ENCODE measurements at regions not wholly inside any gene's neighbourhood (a gene's known extent, or its start where the extent isn't known, plus 50 kb on each side); places are given as distances from the start of the nearest gene placed in this dataset.

DNA sequence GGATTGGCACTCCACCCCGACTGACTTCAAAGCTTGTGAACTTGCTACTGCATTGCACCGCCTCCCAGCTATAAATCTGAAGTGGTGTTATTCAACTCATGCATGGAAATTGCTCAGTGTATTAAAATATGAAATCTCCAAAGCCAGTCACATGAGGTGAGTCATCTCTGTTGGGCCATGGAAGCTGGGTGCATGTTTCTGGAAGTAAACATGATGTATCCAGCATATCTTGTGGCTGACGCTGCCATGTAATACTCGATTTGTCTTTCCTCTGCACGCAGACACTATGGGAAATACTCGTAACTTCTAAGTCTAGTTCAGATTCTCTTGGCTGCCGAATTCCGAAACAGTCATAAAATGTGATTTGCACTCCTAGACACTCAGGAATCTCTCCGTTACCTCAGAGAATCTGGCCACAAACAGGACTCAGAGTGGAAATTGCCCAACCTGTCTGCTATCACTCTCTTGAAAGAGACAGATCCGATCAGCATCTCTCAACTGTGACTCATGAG, 154.9 kb upstream of the MPPED2 start:
- TF ChIP-seq, protein P1, sequence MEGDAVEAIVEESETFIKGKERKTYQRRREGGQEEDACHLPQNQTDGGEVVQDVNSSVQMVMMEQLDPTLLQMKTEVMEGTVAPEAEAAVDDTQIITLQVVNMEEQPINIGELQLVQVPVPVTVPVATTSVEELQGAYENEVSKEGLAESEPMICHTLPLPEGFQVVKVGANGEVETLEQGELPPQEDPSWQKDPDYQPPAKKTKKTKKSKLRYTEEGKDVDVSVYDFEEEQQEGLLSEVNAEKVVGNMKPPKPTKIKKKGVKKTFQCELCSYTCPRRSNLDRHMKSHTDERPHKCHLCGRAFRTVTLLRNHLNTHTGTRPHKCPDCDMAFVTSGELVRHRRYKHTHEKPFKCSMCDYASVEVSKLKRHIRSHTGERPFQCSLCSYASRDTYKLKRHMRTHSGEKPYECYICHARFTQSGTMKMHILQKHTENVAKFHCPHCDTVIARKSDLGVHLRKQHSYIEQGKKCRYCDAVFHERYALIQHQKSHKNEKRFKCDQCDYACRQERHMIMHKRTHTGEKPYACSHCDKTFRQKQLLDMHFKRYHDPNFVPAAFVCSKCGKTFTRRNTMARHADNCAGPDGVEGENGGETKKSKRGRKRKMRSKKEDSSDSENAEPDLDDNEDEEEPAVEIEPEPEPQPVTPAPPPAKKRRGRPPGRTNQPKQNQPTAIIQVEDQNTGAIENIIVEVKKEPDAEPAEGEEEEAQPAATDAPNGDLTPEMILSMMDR (IDR thresholded peaks at IDR 0.05), result no peak
- no peak for TF ChIP-seq POLR2A (IDR thresholded peaks at IDR 0.05)
